ENCODE measurements at regions not wholly inside any gene's neighbourhood (a gene's known extent, or its start where the extent isn't known, plus 50 kb on each side); places are given as distances from the start of the nearest gene placed in this dataset.

DNA sequence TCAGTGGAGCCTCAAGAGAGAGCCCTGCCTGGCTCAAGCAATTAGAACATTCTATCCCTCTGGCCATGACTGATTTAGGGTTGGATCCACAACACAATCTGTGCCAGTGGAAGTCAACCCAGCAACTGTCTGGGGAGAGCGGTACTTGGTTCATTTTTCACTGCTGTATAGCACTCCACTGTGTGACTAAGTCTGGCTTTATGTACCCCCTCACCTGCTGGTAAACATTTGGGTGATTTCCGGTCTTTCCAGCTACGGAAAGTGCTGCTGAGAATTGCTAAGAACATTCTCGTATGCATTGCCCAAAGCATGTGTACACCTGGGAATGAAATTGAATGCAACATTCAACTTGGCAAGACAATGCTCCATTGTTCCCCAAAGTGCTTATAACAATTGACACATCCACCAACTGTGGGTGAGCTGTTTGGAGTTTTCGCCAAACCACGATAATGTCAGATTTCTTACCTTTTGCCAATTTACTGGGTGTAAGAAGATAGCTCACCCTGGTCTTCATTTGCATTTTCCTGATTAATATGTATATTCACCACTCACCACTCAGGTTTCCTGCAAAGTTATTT is 63.5 kb upstream of the MED9 start:
- H3K4me1 Mint-ChIP-seq = peaks cover 6% of the 10 kb centered on the region
- no peaks in the 10 kb centered on the region for H3K9me3 Mint-ChIP-seq
- H3K27me3 Mint-ChIP-seq = peaks cover 32% of the 10 kb centered on the region
- no peak for ATAC-seq
- H3K4me3 Mint-ChIP-seq = no peak overlapping the region
- H3K36me3 Mint-ChIP-seq = no peaks in the 10 kb centered on the region
- H3K27ac Mint-ChIP-seq = no peak overlapping the region

DNA sequence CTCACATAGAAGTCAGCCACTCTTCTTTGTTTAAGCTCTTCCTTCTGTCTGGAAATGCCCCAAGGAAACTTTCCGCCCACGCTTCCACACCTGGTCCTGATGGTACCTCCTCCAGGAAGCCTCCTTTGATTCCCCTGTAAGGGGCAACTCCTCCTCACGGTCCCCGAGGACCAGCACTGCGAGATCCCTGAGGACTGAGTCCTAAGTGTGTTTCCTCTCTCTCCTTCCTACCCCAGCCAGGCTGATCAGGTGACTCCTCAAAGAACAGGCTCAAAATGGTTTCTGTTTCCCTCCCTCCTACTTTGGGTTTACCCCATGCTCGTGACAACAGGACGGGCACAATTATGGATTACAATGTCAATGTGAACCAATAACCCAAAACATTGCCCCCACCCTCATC is 63.0 kb upstream of the MED9 start:
- Mint-ChIP-seq H3K36me3 (no peaks in the 10 kb centered on the region), H3K27me3 (peaks cover 32% of the 10 kb centered on the region), H3K4me3 (no peak overlapping the region), H3K27ac (no peak overlapping the region), H3K4me1 (peaks cover 6% of the 10 kb centered on the region), H3K9me3 (no peaks in the 10 kb centered on the region)
- ATAC-seq = no peak

GRCh38 chr17:17414341-17414805 is 62.4 kb upstream of the MED9 start:
- ATAC-seq = no peak

GRCh38 chr17:17415006-17415405 is 61.8 kb upstream of the MED9 start:
- ATAC-seq = no peak
- no peaks in the 10 kb centered on the region for H3K36me3 Mint-ChIP-seq
- H3K4me1 Mint-ChIP-seq = peaks cover 6% of the 10 kb centered on the region
- peaks cover 28% of the 10 kb centered on the region for H3K27me3 Mint-ChIP-seq
- H3K9me3 Mint-ChIP-seq = peaks cover 2% of the 10 kb centered on the region
- H3K4me3 Mint-ChIP-seq = no peak overlapping the region
- H3K27ac Mint-ChIP-seq = no peak overlapping the region

More at GRCh38 chr17:17414341-17414805, 62.4 kb upstream of the MED9 start:
- no peaks in the 10 kb centered on the region for H3K9me3 Mint-ChIP-seq
- H3K27me3 Mint-ChIP-seq = peaks cover 30% of the 10 kb centered on the region
- no peak overlapping the region for H3K4me3 Mint-ChIP-seq
- H3K27ac Mint-ChIP-seq = no peak overlapping the region
- peaks cover 6% of the 10 kb centered on the region for H3K4me1 Mint-ChIP-seq
- no peaks in the 10 kb centered on the region for H3K36me3 Mint-ChIP-seq

DNA sequence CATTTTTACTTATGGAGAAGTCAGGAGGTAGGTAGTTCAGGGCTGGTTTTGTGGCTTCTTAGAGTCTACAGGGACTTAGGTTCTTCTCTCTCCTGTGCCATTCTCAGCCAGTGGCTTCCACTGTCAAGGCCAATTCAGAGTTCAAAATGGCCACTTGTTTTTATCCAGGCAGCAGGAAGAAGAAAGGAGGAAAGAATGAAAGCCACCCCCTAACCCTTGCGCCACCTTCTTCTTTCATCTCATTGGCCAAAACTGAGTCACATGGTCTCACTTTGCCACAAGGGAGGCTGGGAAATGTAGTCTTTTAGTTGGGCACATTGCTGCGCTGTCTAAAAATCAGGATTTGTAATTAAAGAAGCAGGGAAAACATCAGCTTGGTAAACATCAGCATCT is 60.8 kb upstream of the MED9 start:
- Mint-ChIP-seq H3K27me3 (peaks cover 31% of the 10 kb centered on the region), H3K9me3 (peaks cover 2% of the 10 kb centered on the region), H3K36me3 (no peaks in the 10 kb centered on the region), H3K27ac (no peak overlapping the region), H3K4me3 (no peak overlapping the region), H3K4me1 (peaks cover 6% of the 10 kb centered on the region)
- peak; percentile 66 for ATAC-seq

- peaks cover 2% of the 10 kb centered on the region for H3K9me3 Mint-ChIP-seq
- H3K27ac Mint-ChIP-seq = no peak overlapping the region
- H3K4me3 Mint-ChIP-seq = no peak overlapping the region
- peaks cover 34% of the 10 kb centered on the region for H3K27me3 Mint-ChIP-seq
- peaks cover 6% of the 10 kb centered on the region for H3K4me1 Mint-ChIP-seq
- H3K36me3 Mint-ChIP-seq = no peaks in the 10 kb centered on the region
- ATAC-seq = no peak
These were observed 60.1 kb upstream of the MED9 start for GRCh38 chr17:17416400-17417360.

GRCh38 chr17:17417718-17418181 is 59.0 kb upstream of the MED9 start:
- H3K27ac Mint-ChIP-seq = no peak overlapping the region
- H3K36me3 Mint-ChIP-seq = no peaks in the 10 kb centered on the region
- H3K4me3 Mint-ChIP-seq = no peak overlapping the region
- peaks cover 45% of the 10 kb centered on the region for H3K27me3 Mint-ChIP-seq
- no peak for ATAC-seq
- peaks cover 6% of the 10 kb centered on the region for H3K4me1 Mint-ChIP-seq
- peaks cover 2% of the 10 kb centered on the region for H3K9me3 Mint-ChIP-seq

- Mint-ChIP-seq H3K27ac (no peak overlapping the region), H3K9me3 (peaks cover 2% of the 10 kb centered on the region), H3K27me3 (peaks cover 37% of the 10 kb centered on the region), H3K4me3 (no peak overlapping the region), H3K36me3 (no peaks in the 10 kb centered on the region), H3K4me1 (no peaks in the 10 kb centered on the region)
- ATAC-seq = no peak
These were observed 57.6 kb upstream of the MED9 start for GRCh38 chr17:17419166-17419565.

GRCh38 chr17:17419631-17420030 is 57.2 kb upstream of the MED9 start:
- no peaks in the 10 kb centered on the region for H3K4me1 Mint-ChIP-seq
- no peak overlapping the region for H3K27ac Mint-ChIP-seq
- H3K9me3 Mint-ChIP-seq = peaks cover 2% of the 10 kb centered on the region
- no peak overlapping the region for H3K4me3 Mint-ChIP-seq
- ATAC-seq = no peak
- peaks cover 32% of the 10 kb centered on the region for H3K27me3 Mint-ChIP-seq
- H3K36me3 Mint-ChIP-seq = no peaks in the 10 kb centered on the region

DNA sequence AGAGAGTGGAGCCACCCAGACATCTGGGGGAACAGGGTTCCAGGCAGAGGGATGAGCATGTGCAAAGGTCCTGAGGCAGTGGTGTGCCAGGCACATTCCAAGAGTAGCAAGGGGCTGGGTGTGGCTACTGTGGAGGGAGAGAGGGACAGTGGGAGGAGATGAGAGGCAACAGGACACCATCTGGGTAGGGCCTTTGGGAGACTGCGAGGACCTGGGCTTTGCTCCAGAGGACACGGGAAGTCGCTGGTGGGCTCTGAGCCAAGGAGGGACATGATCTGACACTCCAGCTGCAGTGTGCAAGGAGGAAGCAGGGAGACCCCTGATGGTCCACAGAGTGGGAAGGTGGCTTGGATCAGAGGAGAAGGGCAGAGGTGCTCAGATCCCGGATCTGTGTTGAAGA is 56.7 kb upstream of the MED9 start:
- Mint-ChIP-seq H3K4me3 (no peak overlapping the region), H3K9me3 (peaks cover 2% of the 10 kb centered on the region), H3K4me1 (no peaks in the 10 kb centered on the region), H3K27me3 (peaks cover 28% of the 10 kb centered on the region), H3K36me3 (no peaks in the 10 kb centered on the region), H3K27ac (no peak overlapping the region)
- no peak for ATAC-seq

DNA sequence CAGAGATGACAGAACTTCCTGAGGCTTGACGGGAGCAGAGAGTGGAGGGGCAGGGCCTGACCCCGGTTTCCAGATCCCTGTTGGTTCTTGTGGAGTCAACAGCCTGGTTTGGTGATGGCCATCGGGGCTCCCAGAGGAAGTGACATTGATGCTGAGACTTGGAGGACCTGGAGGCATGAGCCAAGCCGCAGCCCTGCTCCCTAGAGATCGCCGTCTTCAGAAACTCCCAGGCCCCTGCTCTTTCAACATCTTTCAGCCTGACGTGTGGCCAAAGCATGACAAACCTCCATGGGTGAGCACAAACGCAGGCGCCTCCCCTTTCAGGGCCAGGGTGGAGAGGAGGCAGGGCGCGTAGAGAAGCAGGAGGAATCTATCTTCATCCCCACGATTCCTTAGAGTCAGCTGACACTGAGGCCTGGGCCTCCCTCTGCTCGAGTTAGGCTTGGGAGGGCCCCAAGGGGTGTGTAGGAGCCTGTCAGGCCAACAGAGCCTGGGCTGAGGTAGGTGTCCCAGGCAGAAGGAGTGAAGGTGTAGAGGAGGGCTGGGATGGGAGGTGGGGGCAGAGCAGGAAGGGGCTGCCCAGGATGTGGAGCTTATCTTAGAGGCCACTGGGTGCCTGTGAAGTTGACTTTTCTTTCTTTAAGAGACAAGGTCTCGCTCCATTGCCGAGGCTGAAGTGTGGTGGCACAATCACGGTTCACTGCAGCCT is 56.1 kb upstream of the MED9 start:
- no peak for ATAC-seq

GRCh38 chr17:17421346-17422216 is 55.2 kb upstream of the MED9 start:
- H3K36me3 Mint-ChIP-seq = no peaks in the 10 kb centered on the region
- peaks cover 24% of the 10 kb centered on the region for H3K27me3 Mint-ChIP-seq
- ATAC-seq = no peak
- H3K4me3 Mint-ChIP-seq = no peak overlapping the region
- H3K4me1 Mint-ChIP-seq = no peaks in the 10 kb centered on the region
- H3K9me3 Mint-ChIP-seq = peaks cover 2% of the 10 kb centered on the region
- no peak overlapping the region for H3K27ac Mint-ChIP-seq

More for the DNA sequence above, 56.1 kb upstream of the MED9 start:
- Mint-ChIP-seq H3K4me1 (no peaks in the 10 kb centered on the region), H3K27me3 (peaks cover 24% of the 10 kb centered on the region), H3K4me3 (no peak overlapping the region), H3K9me3 (peaks cover 2% of the 10 kb centered on the region), H3K27ac (no peak overlapping the region), H3K36me3 (no peaks in the 10 kb centered on the region)

DNA sequence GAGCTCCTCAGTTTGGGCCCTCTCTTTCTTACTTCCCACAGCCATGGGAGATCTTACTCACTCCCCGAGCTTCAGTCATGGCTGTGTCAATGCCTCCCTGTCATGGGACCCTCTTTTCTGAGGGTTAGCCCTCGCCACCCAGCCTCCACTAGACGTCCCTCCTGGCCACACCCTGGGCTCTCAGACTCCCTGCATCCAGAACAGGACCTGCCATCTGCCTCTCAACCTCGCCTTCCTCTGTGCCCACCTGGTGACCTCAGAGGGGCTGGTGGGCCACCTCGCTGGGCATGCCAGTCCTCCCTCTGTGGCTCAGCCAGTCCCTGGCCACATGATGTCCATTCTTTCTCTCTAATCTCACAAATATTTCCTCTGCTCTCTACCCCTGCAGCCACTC is 54.6 kb upstream of the MED9 start:
- H3K4me1 Mint-ChIP-seq = no peaks in the 10 kb centered on the region
- H3K9me3 Mint-ChIP-seq = peaks cover 2% of the 10 kb centered on the region
- no peak overlapping the region for H3K4me3 Mint-ChIP-seq
- no peak for ATAC-seq
- no peaks in the 10 kb centered on the region for H3K36me3 Mint-ChIP-seq
- peaks cover 24% of the 10 kb centered on the region for H3K27me3 Mint-ChIP-seq
- H3K27ac Mint-ChIP-seq = no peak overlapping the region

DNA sequence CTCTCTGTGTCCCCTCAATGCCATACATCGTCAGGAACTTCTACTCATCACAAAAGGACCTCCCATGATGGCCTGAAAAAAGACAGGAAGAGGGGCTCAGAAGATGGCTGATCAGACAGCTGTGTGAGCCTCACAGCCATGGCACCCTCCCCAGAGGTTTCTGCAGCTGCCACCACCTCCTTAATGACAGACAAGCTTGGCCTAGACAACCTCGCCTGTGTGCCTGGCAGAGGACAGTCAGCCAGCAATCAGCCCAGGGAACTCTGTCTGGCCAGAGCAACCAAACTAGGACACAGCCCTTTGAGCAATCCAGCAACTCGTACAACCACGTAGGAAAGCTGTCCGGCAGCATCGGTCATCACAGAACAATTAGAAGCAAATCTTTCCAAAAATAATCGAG is 54.2 kb upstream of the MED9 start:
- H3K36me3 Mint-ChIP-seq = no peaks in the 10 kb centered on the region
- H3K4me1 Mint-ChIP-seq = no peaks in the 10 kb centered on the region
- peaks cover 2% of the 10 kb centered on the region for H3K9me3 Mint-ChIP-seq
- no peak overlapping the region for H3K27ac Mint-ChIP-seq
- ATAC-seq = no peak
- peaks cover 24% of the 10 kb centered on the region for H3K27me3 Mint-ChIP-seq
- no peak overlapping the region for H3K4me3 Mint-ChIP-seq

All from stimulated activated memory B cell treated with anti-CD40 and anti-IgM and Interleukin-4, amounts not matched to agents 10 μg/mL and 1 μg/mL and 100 μg/mL, for 72 hours (primary cell).